Activated CD4-positive, CD25-positive, alpha-beta regulatory T cell treated with anti-CD3 and anti-CD28 coated beads, Interleukin-2, amount 50 U/mL, for 24 hours (primary cell): ENCODE measurements at regions not wholly inside any gene's neighbourhood (a gene's known extent, or its start where the extent isn't known, plus 50 kb on each side); places are given as distances from the start of the nearest gene placed in this dataset.
A peak's percentile ranks its signal among the peaks of the same experiment; 100 is the strongest.

Experiments used
- ATAC-seq, 2 donors: fragments of 150-1000 bp; cut with Tn5 transposase; one replicate each; pipeline ENCODE4 v1.10.0; 2021; ENCODE audit warnings: mild to moderate bottlenecking in 1 of 2, moderate library complexity in 1 of 2

DNA sequence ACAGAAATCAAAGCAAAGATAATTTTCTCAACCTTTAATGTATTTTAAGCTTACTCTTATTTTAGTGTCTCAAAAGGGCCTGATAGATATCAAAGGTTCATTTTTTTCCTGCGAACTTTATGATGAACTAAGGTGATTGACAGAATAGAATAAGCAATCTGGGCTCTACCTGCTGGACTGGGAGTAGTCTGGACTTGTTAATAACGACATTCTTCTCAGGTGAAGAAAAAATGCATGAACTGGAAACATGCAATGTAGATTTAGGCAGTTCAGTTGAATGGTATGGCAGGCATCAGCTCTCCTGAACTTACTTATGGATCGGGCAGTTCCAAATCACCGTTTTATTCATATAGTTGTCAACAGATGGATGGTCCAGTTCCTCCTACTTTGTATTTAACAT is 189.7 kb upstream of the ZBTB20 start:
- ATAC-seq: no peak

DNA sequence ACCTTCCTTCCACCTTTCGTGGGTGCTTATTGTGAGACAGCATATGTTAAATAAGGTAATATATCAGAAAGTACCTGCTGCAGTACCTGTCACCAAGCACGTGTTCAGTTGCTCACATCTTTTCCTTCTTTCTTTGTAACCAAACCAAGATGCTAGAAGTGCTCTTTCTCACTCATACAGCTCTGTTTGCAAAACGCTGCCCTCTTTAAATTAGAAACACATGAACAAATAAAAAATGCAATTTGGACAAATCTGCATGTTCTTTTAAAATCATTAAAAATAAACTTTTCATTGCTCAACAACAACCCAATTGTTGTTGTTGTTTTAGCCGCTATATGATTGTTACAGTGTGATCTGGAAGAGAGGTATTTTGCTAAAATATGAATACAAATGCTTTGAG is 193.5 kb upstream of the ZBTB20 start:
- ATAC-seq: no peak

DNA sequence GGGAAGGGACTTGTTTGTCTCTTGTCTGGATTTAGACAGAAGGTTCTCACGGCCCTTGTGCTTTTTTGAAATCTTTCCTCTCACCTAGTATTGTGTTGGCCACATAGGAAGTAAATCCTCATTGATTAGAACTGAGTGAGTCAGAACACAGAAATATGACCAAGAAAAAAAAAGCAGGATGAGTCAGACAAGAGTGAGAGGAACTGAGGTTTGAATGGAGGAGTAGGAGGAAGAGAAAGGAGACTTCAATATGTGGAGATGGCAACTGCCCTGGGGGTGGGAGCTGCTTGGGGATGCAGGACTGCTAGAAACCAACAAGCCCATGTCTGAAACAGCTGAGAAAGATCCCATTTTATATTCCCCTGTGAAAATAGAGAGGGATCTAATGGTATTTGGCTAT is 194.1 kb upstream of the ZBTB20 start:
- ATAC-seq: peak in 1 of 2 donors; percentile 49

DNA sequence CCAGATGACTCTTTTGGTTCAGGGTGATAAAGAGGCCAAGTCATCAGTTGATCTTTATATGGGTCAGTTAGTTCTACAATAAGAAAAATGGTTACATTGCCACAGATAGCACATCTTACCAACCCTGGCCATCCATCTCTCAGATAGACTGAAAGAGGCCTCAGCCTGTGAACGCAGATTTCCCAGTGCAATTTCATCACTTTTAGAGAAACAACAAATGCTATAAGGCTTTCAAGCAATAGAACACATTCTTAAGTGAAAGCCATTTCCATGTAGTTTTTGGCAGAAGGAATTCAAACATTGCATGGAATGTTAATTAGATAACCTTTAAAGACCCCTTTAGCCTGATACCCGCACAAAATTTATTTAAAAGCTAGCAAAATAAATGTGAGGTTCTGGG is 200.6 kb upstream of the ZBTB20 start:
- ATAC-seq: no peak

- ATAC-seq: no peak
These were observed 201.3 kb upstream of the ZBTB20 start for GRCh38 chr3:115348412-115348811.

- no peak for ATAC-seq
These were observed 202.1 kb upstream of the ZBTB20 start for GRCh38 chr3:115348951-115349745.

DNA sequence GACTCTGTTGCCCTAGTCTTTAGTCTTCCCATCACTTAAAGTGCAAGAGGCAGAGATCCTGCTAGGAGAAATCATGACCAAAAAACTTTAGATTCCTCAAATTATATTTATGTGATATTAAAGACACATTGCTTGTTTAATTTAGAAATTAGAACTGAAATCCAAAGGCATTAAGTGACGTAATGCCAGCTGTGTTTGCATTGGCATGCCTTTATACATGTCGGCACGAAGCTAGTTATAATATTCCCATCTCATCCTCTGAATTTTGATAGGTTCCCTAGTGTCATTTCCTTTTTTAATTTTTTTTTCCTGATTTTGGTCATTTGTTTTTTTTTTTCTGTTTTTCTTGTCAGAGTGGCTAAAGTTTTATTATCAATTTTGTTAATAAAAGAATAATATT is 203.5 kb upstream of the ZBTB20 start:
- no peak for ATAC-seq

- ATAC-seq: no peak
These were observed 204.1 kb upstream of the ZBTB20 start for GRCh38 chr3:115351193-115351592.

DNA sequence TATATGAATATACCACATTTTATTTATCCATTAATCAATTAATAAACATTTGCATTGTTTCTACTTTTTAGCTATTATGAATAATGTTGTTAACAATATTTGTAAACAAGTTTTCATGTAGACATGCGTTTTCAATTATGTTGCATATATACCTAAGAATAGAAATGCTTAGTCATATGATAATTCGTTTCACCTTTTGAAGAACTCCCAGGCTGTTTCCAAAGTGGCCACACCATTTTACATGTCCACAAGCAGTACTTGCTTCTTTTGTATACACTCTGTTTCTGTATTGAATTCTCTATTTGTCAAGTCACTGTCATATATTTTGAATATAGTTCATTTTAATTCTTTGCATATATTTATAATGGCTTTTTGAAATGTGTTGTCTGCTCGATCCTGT is 206.9 kb upstream of the ZBTB20 start:
- no peak for ATAC-seq

DNA sequence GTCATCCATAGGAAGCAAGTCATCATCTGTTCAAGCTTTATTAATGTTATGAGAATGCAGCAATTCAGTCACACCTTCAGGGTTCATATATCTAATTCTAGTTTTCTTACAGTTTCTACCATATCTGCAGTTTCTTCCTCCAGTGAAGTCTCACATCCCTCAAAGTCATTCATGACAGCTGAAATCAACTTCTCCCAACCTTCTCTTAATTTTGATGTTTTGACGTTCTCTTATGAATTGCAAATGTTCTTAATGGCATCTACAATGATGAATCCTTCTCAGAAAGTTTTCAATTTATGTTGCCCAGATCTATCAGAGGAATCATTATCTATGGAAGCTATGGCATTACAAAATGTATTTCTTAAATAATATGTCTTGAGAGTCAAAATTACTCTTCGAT is 210.4 kb upstream of the ZBTB20 start:
- no peak for ATAC-seq

GRCh38 chr3:115359536-115359935 is 212.4 kb upstream of the ZBTB20 start:
- no peak for ATAC-seq

GRCh38 chr3:115361806-115362205 is 214.7 kb upstream of the ZBTB20 start:
- no peak for ATAC-seq

GRCh38 chr3:115363071-115363470 is 216.0 kb upstream of the ZBTB20 start:
- no peak for ATAC-seq

DNA sequence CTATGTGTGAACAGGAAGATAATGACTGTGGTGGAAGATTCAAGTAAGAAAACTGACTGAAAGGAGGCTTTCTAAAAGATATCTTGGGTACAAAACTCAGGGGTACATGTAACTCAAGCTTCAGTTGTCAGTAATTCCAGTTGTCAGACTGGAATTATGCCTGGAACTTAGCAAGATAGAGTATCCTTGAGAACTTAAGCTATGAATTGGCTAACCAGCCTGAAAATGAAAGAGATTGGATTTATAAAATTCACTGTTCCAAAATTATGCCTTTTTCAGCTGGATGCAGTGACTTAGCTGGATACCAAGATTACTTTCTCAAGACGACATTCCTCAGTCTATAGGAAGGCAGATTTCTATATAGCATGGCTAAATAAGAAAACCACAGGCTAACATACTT is 221.9 kb upstream of the ZBTB20 start:
- no peak for ATAC-seq

DNA sequence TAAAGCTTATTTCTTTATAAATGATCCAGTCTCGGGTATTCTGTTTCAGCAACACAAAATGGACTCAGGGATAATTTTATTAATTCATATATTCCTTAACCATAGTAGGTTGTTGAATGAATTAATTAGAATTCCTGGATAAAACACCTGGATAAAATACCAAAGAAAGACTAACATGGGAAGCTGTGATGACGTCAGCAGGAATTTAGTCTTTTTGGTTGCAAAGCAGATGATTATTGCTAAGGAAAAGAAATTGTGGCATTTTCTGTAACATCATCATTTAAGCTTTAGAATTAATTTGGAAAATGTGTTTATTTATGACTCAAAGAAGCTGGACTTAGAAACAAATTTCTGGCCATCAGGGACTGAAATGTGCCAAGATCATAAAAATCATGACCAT is 228.3 kb upstream of the ZBTB20 start:
- no peak for ATAC-seq

DNA sequence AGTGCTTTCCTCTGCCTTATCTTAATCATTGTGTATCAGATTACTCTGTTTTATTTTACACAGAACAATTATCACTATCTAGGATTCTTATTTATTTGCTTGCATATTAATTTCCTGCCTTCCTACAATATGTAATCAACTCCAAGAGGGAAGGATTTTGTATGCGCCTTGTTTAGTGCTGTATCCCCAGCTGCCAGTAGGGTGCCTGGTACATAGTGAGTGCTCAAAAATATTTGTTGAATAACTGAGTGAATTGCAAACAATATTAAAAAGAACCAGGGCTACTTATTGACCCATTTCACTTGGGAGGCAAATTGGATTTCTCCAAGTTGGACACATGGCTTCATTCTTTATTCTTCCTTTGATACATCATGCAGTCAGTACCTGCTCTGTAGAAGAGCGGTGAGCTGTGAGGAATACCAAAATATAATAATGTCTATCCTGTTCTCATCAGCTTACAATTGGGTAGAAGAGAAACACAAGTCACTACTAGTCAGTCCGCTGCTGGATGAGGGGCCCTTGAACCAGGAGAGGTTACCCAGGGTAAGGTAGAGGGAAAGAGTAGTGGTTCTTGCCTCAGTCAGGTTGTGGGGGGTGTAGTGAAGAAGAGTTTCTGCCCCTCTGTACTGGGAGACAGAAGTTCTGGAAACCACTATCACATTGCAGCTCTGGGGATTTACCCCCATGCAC is 233.9 kb upstream of the ZBTB20 start:
- no peak for ATAC-seq

DNA sequence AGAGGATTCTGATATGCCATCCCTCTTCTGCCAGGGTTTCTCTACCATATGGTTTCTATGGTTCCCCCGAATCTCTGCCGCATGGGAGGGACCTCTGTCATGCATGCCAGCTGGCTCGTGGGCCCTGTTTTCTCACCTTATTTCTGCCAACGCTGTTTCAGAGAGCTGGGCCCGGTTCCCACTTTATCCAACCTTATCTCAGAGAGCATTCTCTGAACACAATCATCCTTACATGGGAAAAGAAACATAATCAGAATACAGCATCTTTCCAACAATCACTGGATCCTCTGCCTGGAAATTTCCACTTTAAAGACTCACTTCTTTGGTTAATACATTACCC is 234.5 kb upstream of the ZBTB20 start:
- ATAC-seq: no peak

DNA sequence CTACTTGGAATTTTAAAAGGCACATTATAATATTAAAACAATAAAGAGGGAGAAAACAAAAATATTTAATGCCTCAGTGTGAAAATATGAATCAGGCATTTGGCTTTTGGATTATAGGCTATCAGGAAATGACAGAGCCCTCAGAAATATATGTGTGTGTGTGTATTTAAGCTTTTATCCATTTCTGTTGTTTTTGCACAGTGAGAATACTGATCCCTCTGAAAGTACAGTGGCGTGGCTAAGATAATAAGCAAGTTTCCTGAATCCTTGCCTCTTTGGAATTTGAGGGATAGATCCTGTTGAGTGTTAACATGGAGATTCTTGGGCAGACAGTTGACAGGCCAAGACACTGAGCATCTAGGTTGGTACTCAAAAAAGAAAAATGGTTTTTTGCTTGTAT is 234.8 kb upstream of the ZBTB20 start:
- no peak for ATAC-seq

DNA sequence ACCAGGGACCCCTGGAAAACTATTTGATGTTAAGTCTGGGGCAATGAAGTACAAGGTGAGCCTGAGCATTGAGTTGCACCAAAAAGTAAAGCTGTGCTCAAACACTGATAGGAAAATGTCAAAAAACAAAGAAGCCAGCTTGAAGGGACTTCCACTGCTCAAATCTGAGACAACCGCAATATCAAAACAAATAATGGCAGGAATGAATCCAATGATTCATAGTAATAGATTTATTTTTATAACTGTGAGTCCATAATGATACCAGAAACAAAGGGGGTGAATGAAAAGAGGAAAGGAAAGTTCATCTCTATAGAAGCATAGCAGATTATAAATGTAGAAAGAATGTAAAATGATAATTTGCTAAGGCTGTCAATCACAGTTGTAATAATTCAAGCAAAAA is 237.3 kb upstream of the ZBTB20 start:
- ATAC-seq: no peak

GRCh38 chr3:115385774-115386730 is 237.3 kb upstream of the GAP43 start:
- ATAC-seq: no peak

GRCh38 chr3:115388166-115388565 is 235.1 kb upstream of the GAP43 start:
- no peak for ATAC-seq

DNA sequence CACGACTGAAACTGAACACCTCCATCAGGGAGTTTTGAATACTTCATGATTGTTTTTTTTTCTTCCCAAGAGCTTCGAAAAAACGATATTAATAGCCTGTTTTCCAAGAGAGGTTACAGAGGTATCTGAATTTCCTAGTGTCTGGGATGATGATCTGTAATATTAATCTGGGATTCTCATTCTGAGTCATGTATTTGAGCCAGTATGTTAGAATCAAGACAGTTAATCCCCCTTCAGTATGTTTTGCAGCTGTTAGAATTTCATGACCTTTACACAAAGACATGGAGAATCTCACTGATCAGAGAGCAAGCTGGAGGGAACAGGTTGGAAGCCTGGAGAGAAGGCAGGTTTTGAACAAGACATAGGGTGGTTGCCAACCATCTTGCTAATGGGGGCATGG is 234.5 kb upstream of the GAP43 start:
- ATAC-seq: no peak

DNA sequence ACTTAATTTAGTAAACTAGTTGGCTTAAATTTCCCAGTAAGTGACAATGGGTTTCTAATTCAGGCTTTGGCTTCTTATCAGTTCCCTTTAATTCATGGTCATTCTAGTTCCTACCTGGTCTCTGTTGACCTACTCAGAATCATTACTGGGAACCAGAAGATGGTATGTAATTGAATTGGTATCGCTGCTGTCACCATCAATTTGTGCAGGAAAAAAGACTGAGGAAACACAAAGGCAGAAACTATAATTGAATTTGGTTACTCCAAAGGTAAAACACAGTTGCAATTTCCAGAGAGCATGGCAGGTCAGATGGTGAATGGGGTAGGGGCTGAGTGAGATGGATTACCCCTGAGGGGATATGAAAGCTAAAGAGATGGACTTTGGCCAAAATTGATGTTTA is 226.5 kb upstream of the GAP43 start:
- ATAC-seq: no peak

- no peak for ATAC-seq
These were observed 225.9 kb upstream of the GAP43 start for GRCh38 chr3:115397433-115397832.
